GM18520 (cell line): ENCODE measurements at regions not wholly inside any gene's neighbourhood (a gene's known extent, or its start where the extent isn't known, plus 50 kb on each side); places are given as distances from the start of the nearest gene placed in this dataset.
"Not testable (repeated sequence)": the region's sequence is repeated elsewhere in the genome, so short reads cannot be mapped to it uniquely, and the experiment has no call there.

Source experiments
- ATAC-seq: cut with Tn5 transposase; IDR thresholded peaks from one replicate; pipeline ENCODE4 v1.9.1; 2021; ENCODE audit not compliant: unreplicated experiment

GRCh38 chr2:72032481-72033041 lies 115.1 kb downstream of the CYP26B1 start:
- ATAC-seq = no peak

- ATAC-seq = no peak
Observed at GRCh38 chr2:72031346-72032110, 116.1 kb downstream of the CYP26B1 start.

GRCh38 chr2:72028996-72029395 lies 118.7 kb downstream of the CYP26B1 start:
- ATAC-seq = no peak

DNA sequence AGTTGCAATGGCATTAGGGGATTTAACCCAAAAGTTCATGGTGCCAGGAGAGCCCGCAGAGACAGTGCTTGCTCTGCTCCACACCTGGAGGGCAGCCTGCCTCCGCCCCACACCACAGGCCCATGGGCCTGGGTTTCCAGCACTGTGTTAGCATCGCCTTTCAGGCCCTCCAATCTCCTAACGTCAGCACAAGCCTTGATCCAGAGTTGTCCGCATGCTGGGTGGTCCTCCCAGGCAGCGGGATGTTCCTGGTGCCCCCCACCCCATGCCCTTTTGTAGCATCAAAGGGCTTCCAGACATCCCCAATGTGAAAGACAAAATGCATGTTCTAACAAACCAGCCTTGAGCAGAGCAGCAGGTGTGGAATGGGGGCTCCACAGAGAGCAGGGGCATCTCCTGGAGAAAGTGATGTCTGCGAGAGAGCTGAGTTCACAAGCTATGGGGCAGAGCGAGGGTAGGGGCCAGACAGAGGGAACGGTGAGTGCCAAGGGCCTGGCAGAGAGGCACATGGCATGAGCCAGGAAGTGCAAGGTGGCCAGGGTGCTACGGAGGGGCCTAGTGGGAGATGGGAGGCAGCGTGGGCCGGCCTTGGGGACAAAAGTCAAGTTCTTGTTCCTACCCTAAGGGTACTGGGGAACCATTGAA lies 119.2 kb downstream of the CYP26B1 start:
- no peak for ATAC-seq

DNA sequence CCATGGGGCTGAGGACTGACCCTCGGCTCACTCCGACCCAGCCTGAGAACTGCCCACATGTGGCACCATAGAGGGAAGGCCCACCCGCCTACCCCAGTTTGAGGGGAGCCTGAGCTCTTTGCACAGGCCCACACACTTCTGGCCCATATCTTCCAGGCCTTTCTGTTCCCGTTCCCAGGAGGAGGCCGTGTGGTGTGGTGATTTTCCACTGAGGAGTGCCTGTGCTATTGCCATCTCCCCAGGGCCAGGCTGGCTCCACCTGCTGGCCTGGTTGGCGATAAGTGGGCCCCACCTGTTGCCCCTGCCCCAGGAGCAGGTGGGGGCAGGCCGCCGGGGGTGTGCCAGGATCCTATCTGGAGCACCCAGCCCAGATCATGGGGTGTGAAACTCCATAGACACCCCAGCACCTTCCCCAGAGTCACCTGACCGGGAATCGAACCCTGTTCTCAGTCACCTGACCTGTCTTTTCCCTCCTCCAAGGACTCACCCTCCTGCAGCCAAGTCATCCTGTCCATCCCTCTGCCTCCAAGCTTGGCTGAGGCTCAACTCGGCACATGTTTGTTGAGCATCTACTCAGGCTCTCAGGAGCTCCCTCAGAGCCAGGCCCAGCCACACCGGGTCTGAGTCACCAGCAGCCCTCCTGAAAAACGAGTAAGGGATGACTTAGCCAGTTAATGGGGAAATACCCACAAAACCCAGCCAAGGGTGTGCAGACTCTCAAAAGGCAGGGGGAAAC lies 120.1 kb downstream of the CYP26B1 start:
- ATAC-seq = no peak

- no peak for ATAC-seq
Observed at GRCh38 chr2:72026819-72027425, 120.7 kb downstream of the CYP26B1 start.

DNA sequence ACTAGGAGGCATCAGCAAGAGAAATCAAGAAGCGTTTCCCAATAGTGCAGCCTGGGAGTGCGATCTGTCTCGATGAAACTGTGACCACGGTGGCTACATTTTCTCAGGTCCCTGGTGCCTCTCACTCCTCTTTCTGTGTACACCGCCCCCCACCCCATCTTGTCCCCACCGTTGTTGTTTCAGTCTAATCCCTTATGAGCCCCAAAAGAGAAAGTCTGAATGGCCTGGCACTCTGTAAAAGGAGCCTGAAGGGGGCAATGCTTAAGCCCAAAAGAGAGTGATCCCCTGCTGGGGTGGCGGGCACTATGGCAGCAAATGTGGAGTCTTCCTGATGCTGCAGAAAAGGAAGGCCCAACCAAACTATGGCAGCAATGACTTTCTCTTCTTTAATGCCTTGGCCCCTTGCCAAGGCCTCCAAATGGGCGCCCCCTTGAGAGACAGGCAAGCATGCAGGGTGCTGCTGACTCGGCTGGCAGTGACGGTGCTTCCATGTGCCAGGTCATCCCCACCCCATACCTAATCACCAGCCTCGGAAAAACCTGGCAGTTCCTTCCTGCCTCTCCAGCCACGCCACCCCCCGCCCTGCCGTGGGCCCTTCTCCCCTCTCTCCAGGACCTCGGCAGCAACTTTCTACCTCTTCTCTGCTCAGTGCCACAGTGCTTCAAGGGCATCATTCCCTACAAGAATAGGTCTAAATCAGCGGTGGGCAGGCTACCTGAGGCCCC lies 123.0 kb downstream of the CYP26B1 start:
- ATAC-seq = no peak

- no peak for ATAC-seq
Observed at GRCh38 chr2:72023678-72024390, 123.8 kb downstream of the CYP26B1 start.

DNA sequence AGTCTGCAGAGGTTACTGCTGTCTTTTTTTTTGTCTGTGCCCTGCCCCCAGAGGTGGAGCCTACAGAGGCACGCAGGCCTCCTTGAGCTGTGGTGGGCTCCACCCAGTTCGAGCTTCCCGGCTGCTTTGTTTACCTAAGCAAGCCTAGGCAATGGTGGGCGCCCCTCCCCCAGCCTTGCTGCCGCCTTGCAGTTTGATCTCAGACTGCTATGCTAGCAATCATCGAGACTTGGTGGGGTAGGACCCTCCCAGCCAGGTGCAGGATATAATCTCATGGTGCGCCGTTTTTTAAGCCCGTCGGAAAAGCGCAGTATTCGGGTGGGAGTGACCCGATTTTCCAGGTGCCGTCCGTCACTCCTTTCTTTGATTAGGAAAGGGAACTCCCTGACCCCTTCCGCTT lies 126.3 kb downstream of the CYP26B1 start:
- not testable (repeated sequence) for ATAC-seq

- no peak for ATAC-seq
Observed at GRCh38 chr2:72015266-72015665, 132.4 kb downstream of the CYP26B1 start.

GRCh38 chr2:72014831-72015230 lies 132.8 kb downstream of the CYP26B1 start:
- no peak for ATAC-seq

DNA sequence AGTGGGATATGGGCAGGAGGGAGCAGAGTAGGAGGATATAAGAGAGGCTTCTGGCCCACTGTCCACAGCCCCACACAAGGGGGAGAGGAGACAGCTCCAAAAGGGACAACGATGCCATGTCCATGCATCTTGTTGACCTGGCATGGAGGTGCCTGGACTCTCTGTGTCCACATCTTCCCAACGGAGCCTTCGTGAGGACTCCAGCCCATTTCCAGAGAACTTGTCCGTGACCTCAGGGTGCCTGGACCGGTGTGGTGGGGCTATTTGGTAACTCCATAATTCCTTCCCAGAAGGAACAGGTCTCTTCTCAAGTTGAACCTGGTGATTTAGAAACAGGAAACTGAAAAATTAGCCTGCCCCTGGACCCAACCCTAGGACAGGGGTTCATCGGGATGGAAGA lies 133.9 kb downstream of the CYP26B1 start:
- no peak for ATAC-seq

- no peak for ATAC-seq
Observed at GRCh38 chr2:72012886-72013574, 134.6 kb downstream of the CYP26B1 start.

GRCh38 chr2:72011791-72012190 lies 135.9 kb downstream of the CYP26B1 start:
- ATAC-seq = no peak

- ATAC-seq = no peak
Observed at GRCh38 chr2:72011370-72011689, 136.3 kb downstream of the CYP26B1 start.

GRCh38 chr2:72010647-72011369 lies 136.9 kb downstream of the CYP26B1 start:
- ATAC-seq = no peak

DNA sequence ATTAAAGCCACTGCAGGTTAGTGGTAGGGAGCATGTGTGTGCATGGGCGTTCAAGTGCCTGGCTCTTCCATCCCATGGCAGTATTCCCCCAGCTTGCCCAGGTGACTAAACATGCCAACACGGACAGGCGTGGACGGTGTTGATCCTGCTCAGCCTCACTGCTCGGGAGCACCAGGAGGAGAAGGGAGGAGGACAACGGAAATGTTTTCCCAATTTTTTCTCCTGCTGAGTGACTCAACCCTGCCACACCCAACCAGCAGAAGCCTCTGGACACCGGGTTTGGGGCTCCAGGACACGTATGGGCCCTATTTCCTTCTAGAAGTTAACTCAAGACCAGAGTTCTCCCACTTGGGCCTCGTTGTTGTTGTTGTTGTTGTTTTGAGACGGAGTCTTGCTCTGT lies 139.1 kb downstream of the CYP26B1 start:
- no peak for ATAC-seq

DNA sequence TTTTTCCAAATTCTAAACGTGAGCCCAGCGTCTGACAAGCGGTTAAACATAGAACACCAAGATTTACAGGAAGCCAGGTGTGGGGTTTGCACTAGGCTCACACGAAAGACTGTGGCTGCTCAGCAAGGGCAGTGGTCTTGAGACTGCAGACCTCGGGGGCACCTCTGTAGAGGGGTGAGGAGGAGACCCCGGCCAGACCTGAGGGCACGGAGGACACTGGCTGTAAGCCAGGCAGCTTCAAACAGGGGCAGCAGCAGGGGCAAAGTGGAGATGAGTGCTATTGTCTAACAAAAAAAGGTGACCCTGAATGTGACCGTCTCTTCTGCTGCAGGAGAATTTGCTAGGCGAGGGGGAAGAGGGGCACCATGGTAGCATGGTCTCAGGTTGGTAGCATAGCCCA lies 140.3 kb downstream of the CYP26B1 start:
- no peak for ATAC-seq

DNA sequence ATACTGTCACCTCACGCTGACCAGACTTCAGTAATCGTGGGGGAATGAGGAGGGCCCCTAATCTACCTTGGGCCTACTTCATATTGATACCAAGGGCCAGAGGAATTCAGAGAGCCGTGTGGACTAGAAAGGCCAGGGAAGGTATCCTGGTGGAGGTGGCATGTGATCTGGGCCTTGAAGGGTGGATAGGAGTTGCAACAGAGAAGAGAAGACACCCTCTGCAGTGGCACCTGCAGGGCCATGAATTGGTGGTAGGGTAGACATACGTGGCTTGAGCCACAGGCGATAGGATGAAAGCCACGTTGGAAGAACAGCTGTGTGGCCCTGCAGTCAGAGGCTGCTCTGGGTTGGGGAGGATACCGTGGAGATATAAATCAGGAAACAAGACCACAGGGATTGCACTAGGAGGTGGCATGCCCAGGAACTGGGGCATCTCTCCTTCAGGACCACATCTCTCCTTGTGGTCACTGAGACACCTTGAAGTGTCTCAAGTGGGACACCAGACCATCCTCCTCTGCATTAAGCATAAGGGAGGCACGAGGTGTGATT lies 141.4 kb downstream of the CYP26B1 start:
- ATAC-seq = no peak
